ENCODE measurements at regions not wholly inside any gene's neighbourhood (a gene's known extent, or its start where the extent isn't known, plus 50 kb on each side); places are given as distances from the start of the nearest gene placed in this dataset.

DNA sequence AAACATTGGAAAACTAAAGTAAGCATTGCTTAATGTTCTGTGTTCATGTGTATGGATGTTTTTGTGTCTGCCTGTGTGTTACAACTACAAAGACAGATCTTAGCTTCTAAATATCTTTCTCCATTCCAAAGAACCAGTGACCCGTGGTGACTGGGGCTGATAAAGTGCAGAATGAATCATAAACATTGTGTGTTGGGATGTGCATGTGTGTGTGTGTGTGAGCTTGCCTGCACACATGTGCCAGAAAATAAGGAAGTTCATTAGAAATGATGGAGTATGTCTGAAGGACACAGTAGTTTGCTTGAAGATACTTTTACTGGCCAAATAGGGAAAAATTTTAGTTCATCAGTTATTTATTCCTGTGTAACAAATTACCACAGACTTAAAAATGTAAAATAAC, 756.6 kb upstream of the CELF4 start:
- ATAC-seq = no peak
- no peaks in the 10 kb centered on the region for H3K27me3 ChIP-seq
- peaks cover 0 to 17% (median 1%) of the 10 kb centered on the region in 12 donors for H3K9me3 ChIP-seq
- no peaks in the 10 kb centered on the region for H3K36me3 ChIP-seq
- H3K4me1 ChIP-seq = no peaks in the 10 kb centered on the region
- TF ChIP-seq, protein P1, sequence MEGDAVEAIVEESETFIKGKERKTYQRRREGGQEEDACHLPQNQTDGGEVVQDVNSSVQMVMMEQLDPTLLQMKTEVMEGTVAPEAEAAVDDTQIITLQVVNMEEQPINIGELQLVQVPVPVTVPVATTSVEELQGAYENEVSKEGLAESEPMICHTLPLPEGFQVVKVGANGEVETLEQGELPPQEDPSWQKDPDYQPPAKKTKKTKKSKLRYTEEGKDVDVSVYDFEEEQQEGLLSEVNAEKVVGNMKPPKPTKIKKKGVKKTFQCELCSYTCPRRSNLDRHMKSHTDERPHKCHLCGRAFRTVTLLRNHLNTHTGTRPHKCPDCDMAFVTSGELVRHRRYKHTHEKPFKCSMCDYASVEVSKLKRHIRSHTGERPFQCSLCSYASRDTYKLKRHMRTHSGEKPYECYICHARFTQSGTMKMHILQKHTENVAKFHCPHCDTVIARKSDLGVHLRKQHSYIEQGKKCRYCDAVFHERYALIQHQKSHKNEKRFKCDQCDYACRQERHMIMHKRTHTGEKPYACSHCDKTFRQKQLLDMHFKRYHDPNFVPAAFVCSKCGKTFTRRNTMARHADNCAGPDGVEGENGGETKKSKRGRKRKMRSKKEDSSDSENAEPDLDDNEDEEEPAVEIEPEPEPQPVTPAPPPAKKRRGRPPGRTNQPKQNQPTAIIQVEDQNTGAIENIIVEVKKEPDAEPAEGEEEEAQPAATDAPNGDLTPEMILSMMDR (IDR thresholded peaks at IDR 0.05) = no peak
- TF ChIP-seq POLR2A (IDR thresholded peaks at IDR 0.05) = no peak
- H3K4me3 ChIP-seq = no peak overlapping the region
- DNase-seq = no peak
- WGBS, 4 donors = 57 to 62% (median 61%) methylated on average over 1 of the region's 1 CpG
- no peak overlapping the region for H3K27ac ChIP-seq
- intact Hi-C loops (cut with DNase I) = no loop called here

DNA sequence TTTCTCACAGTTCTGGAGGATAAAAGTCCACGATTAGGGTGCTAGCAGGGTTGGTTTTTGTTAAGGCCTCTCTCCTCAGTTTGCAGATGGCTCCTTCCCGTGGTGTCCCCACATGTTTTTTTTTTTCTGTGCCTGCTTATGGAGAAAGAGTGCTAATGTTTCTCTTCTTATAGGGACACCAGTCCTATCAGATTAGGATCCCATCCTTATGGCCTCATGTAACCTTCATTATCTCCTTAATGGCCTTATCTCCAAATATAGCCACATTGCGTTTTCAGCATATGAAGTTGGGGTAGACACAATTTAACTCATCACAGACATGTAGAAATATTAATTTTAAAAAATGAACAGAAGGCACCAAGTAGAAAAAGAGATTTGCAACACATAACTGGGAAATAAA, 755.7 kb upstream of the CELF4 start:
- Histone ChIP-seq H3K27me3 (no peaks in the 10 kb centered on the region), H3K27ac (no peak overlapping the region), H3K36me3 (no peaks in the 10 kb centered on the region), H3K9me3 (peaks cover 0 to 17% (median 1%) of the 10 kb centered on the region in 12 donors), H3K4me1 (no peaks in the 10 kb centered on the region), H3K4me3 (no peak overlapping the region)
- intact Hi-C loops (cut with DNase I) = no loop called here
- DNase-seq (no peak), ATAC-seq (no peak)
- TF ChIP-seq POLR2A (IDR thresholded peaks at IDR 0.05) = no peak
- TF ChIP-seq, protein P1 (IDR thresholded peaks at IDR 0.05) = no peak
- WGBS, 4 donors = 56 to 64% (median 61%) methylated on average over 3 of the region's 3 CpGs

DNA sequence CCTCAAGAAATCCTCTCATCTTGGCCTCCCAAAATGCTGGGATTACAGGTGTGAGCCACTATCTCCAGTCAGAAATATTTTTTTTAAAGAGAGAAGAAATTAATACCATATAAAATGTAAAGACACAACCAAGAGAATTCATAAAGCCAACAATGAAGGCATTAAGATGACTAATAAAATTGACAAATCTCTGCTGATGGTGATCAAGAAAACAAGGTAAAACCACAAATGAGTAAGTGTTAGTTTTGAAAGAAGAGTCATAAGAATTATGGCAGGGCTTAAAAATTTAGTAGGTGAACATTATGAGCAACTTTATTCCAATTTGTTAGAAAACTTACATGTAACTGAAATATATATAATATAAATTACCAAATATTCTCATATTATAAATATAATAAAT, 752.8 kb upstream of the CELF4 start:
- Histone ChIP-seq H3K27me3 (no peaks in the 10 kb centered on the region), H3K36me3 (no peaks in the 10 kb centered on the region), H3K4me3 (no peak overlapping the region), H3K4me1 (no peaks in the 10 kb centered on the region), H3K27ac (no peak overlapping the region), H3K9me3 (peaks cover 0 to 12% (median 1%) of the 10 kb centered on the region in 12 donors)
- TF ChIP-seq, protein P1 (IDR thresholded peaks at IDR 0.05) = no peak
- TF ChIP-seq POLR2A (IDR thresholded peaks at IDR 0.05) = no peak
- ATAC-seq (no peak), DNase-seq (no peak)
- intact Hi-C loops (cut with DNase I) = no loop called here

DNA sequence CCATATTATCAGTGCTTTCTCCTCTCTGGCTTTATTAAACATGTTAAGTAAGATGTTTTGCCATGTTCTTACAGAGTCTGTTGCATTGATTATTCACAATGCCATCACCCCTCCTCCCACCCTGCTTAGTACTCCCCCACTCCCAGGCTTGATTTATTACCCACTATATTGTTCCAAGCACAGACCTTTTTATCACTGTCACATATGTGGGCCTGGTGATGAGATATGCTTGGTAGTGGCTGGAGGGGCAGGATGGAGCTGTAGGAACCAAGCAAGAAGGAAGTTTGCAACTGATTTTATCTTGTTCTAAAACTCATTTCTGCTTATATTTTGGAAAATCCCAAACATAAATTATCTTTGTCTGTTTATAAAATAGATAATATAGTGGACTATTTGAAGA, 748.2 kb upstream of the CELF4 start:
- H3K36me3 ChIP-seq = no peaks in the 10 kb centered on the region
- H3K9me3 ChIP-seq = no peaks in the 10 kb centered on the region
- H3K4me3 ChIP-seq = no peak overlapping the region
- no peaks in the 10 kb centered on the region for H3K4me1 ChIP-seq
- H3K27me3 ChIP-seq = no peaks in the 10 kb centered on the region
- ATAC-seq (no peak), DNase-seq (no peak)
- TF ChIP-seq, protein P1 (IDR thresholded peaks at IDR 0.05) = no peak
- TF ChIP-seq POLR2A (IDR thresholded peaks at IDR 0.05) = no peak
- intact Hi-C loops (cut with DNase I) = no loop called here
- no peak overlapping the region for H3K27ac ChIP-seq
